GM12878 (cell line): ENCODE measurements at regions not wholly inside any gene's neighbourhood (a gene's known extent, or its start where the extent isn't known, plus 50 kb on each side); places are given as distances from the start of the nearest gene placed in this dataset.

Source experiments
- EED ChIP-seq: sonication (generic); IDR thresholded peaks from 2 replicates; pipeline ENCODE4 v1.6.1; 2016; ENCODE audit warnings: antibody characterized with exemption, low read depth
- JUNB ChIP-seq: IDR thresholded peaks from 2 replicates; pipeline ENCODE4 v1.6.1; 2016; ENCODE audit warnings: antibody characterized with exemption, mild to moderate bottlenecking
- POU2F2 ChIP-seq: IDR thresholded peaks from 3 replicates; pipeline ENCODE4 v1.6.1; 2011; ENCODE audit warnings: low read depth, mild to moderate bottlenecking, low read length, borderline replicate concordance
- YBX1 ChIP-seq: fragments of 450-650 bp; IDR thresholded peaks from 2 replicates; pipeline ENCODE4 v1.6.1; 2016; ENCODE audit warnings: antibody characterized with exemption
- ZNF384 ChIP-seq: IDR thresholded peaks from 2 replicates; pipeline ENCODE4 v1.6.1; 2012; ENCODE audit warnings: low read depth, mild to moderate bottlenecking, low read length, improper control_type of control experiment, borderline replicate concordance
- TF ChIP-seq, protein P1 (sequence below): fragments of 150-350 bp; IDR thresholded peaks from 2 replicates; pipeline ENCODE4 v1.6.1; 2016; ENCODE audit warnings: low read depth, low read length
- TF ChIP-seq, protein P2 (sequence below): fragments of 450-650 bp; IDR thresholded peaks from 2 replicates; pipeline ENCODE4 v1.6.1; 2017; ENCODE audit warnings: mild to moderate bottlenecking, moderate library complexity
- TF ChIP-seq, protein P3 (sequence below): fragments of 450-650 bp; IDR thresholded peaks from 2 replicates; pipeline ENCODE4 v1.6.1; 2018; ENCODE audit warnings: borderline replicate concordance, mild to moderate bottlenecking; ENCODE audit not compliant: partially characterized antibody
- TF ChIP-seq, protein P4 (sequence below): IDR thresholded peaks from 2 replicates; pipeline ENCODE4 v1.6.1; 2012; ENCODE audit warnings: mild to moderate bottlenecking, low read depth, low read length
- TF ChIP-seq, protein P5 (sequence below): fragments of 450-650 bp; formaldehyde crosslinking; IDR thresholded peaks from 2 replicates; pipeline ENCODE4 v1.4.0; 2022; ENCODE audit warnings: mild to moderate bottlenecking, moderate library complexity

DNA sequence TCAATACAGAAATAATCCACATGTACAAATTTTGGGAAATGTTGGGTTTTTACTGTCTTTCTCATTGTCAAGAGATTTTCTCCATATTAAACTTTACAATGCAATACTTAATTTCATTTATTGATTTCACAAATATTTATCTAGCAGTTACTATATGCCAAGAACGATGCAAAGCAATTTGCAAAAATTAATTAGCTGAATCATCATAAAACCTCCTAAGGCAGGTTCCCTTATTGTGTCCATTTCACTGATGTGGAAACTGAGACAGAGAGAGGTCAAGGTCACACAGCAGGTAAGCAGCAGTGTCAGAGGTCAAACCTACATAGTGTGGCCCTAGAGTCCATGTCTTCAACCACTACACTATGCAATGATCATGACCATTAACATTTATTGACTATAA lies 286.8 kb upstream of the AUTS2 start (continued):
- TF ChIP-seq, protein P1, sequence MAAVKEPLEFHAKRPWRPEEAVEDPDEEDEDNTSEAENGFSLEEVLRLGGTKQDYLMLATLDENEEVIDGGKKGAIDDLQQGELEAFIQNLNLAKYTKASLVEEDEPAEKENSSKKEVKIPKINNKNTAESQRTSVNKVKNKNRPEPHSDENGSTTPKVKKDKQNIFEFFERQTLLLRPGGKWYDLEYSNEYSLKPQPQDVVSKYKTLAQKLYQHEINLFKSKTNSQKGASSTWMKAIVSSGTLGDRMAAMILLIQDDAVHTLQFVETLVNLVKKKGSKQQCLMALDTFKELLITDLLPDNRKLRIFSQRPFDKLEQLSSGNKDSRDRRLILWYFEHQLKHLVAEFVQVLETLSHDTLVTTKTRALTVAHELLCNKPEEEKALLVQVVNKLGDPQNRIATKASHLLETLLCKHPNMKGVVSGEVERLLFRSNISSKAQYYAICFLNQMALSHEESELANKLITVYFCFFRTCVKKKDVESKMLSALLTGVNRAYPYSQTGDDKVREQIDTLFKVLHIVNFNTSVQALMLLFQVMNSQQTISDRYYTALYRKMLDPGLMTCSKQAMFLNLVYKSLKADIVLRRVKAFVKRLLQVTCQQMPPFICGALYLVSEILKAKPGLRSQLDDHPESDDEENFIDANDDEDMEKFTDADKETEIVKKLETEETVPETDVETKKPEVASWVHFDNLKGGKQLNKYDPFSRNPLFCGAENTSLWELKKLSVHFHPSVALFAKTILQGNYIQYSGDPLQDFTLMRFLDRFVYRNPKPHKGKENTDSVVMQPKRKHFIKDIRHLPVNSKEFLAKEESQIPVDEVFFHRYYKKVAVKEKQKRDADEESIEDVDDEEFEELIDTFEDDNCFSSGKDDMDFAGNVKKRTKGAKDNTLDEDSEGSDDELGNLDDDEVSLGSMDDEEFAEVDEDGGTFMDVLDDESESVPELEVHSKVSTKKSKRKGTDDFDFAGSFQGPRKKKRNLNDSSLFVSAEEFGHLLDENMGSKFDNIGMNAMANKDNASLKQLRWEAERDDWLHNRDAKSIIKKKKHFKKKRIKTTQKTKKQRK, result no peak
- no peak for TF ChIP-seq EED
- TF ChIP-seq POU2F2, result no peak
- no peak for TF ChIP-seq JUNB
- TF ChIP-seq, protein P2, sequence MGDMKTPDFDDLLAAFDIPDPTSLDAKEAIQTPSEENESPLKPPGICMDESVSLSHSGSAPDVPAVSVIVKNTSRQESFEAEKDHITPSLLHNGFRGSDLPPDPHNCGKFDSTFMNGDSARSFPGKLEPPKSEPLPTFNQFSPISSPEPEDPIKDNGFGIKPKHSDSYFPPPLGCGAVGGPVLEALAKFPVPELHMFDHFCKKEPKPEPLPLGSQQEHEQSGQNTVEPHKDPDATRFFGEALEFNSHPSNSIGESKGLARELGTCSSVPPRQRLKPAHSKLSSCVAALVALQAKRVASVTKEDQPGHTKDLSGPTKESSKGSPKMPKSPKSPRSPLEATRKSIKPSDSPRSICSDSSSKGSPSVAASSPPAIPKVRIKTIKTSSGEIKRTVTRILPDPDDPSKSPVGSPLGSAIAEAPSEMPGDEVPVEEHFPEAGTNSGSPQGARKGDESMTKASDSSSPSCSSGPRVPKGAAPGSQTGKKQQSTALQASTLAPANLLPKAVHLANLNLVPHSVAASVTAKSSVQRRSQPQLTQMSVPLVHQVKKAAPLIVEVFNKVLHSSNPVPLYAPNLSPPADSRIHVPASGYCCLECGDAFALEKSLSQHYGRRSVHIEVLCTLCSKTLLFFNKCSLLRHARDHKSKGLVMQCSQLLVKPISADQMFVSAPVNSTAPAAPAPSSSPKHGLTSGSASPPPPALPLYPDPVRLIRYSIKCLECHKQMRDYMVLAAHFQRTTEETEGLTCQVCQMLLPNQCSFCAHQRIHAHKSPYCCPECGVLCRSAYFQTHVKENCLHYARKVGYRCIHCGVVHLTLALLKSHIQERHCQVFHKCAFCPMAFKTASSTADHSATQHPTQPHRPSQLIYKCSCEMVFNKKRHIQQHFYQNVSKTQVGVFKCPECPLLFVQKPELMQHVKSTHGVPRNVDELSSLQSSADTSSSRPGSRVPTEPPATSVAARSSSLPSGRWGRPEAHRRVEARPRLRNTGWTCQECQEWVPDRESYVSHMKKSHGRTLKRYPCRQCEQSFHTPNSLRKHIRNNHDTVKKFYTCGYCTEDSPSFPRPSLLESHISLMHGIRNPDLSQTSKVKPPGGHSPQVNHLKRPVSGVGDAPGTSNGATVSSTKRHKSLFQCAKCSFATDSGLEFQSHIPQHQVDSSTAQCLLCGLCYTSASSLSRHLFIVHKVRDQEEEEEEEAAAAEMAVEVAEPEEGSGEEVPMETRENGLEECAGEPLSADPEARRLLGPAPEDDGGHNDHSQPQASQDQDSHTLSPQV, result no peak
- no peak for TF ChIP-seq ZNF384
- TF ChIP-seq, protein P3, sequence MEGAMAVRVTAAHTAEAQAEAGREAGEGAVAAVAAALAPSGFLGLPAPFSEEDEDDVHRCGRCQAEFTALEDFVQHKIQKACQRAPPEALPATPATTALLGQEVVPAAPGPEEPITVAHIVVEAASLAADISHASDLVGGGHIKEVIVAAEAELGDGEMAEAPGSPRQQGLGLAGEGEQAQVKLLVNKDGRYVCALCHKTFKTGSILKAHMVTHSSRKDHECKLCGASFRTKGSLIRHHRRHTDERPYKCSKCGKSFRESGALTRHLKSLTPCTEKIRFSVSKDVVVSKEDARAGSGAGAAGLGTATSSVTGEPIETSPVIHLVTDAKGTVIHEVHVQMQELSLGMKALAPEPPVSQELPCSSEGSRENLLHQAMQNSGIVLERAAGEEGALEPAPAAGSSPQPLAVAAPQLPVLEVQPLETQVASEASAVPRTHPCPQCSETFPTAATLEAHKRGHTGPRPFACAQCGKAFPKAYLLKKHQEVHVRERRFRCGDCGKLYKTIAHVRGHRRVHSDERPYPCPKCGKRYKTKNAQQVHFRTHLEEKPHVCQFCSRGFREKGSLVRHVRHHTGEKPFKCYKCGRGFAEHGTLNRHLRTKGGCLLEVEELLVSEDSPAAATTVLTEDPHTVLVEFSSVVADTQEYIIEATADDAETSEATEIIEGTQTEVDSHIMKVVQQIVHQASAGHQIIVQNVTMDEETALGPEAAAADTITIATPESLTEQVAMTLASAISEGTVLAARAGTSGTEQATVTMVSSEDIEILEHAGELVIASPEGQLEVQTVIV, result no peak
- TF ChIP-seq, protein P4, sequence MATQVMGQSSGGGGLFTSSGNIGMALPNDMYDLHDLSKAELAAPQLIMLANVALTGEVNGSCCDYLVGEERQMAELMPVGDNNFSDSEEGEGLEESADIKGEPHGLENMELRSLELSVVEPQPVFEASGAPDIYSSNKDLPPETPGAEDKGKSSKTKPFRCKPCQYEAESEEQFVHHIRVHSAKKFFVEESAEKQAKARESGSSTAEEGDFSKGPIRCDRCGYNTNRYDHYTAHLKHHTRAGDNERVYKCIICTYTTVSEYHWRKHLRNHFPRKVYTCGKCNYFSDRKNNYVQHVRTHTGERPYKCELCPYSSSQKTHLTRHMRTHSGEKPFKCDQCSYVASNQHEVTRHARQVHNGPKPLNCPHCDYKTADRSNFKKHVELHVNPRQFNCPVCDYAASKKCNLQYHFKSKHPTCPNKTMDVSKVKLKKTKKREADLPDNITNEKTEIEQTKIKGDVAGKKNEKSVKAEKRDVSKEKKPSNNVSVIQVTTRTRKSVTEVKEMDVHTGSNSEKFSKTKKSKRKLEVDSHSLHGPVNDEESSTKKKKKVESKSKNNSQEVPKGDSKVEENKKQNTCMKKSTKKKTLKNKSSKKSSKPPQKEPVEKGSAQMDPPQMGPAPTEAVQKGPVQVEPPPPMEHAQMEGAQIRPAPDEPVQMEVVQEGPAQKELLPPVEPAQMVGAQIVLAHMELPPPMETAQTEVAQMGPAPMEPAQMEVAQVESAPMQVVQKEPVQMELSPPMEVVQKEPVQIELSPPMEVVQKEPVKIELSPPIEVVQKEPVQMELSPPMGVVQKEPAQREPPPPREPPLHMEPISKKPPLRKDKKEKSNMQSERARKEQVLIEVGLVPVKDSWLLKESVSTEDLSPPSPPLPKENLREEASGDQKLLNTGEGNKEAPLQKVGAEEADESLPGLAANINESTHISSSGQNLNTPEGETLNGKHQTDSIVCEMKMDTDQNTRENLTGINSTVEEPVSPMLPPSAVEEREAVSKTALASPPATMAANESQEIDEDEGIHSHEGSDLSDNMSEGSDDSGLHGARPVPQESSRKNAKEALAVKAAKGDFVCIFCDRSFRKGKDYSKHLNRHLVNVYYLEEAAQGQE, result no peak
- TF ChIP-seq YBX1, result no peak
- TF ChIP-seq, protein P5, sequence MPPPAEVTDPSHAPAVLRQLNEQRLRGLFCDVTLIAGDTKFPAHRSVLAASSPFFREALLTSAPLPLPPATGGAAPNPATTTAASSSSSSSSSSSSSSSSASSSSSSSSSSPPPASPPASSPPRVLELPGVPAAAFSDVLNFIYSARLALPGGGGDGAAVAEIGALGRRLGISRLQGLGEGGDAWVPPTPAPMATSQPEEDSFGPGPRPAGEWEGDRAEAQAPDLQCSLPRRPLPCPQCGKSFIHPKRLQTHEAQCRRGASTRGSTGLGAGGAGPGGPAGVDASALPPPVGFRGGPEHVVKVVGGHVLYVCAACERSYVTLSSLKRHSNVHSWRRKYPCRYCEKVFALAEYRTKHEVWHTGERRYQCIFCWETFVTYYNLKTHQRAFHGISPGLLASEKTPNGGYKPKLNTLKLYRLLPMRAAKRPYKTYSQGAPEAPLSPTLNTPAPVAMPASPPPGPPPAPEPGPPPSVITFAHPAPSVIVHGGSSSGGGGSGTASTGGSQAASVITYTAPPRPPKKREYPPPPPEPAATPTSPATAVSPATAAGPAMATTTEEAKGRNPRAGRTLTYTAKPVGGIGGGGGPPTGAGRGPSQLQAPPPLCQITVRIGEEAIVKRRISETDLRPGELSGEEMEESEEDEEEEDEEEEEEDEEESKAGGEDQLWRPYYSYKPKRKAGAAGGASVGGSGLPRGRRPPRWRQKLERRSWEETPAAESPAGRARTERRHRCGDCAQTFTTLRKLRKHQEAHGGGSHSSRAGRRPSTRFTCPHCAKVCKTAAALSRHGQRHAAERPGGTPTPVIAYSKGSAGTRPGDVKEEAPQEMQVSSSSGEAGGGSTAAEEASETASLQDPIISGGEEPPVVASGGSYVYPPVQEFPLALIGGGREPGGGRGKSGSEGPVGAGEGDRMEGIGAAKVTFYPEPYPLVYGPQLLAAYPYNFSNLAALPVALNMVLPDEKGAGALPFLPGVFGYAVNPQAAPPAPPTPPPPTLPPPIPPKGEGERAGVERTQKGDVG (CRISPR knock-in tag), result no peak
